ENCODE measurements at regions not wholly inside any gene's neighbourhood (a gene's known extent, or its start where the extent isn't known, plus 50 kb on each side); places are given as distances from the start of the nearest gene placed in this dataset.

DNA sequence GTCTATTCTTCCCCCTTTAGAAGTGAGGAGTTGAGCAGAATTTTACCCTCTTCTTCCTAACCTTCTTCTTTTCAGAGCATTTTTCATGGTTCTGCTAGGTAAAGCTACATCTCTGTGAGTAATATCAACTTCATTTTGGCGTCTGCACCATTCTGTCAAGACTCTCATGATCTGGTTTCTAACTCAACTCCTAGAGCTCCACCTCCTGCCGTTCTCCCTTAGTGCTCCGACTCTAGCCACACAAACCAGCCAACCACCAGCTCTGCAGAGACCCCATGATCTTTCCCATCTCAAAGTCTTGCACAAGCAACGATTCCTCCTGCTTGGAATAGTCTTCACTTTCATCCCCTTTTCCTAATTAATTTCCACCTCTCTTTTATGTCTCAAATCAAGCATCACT is 193.9 kb upstream of the TMC3 start:
- H4K20me1 ChIP-seq (ENCODE audit: insufficient read depth), result no peaks in the 10 kb centered on the region
- no peaks in the 10 kb centered on the region for H3K79me2 ChIP-seq (ENCODE audit: insufficient read depth, low read depth)
- no peak overlapping the region for H2AFZ ChIP-seq (ENCODE audit: low read depth)
- no peak overlapping the region for H3K4me3 ChIP-seq (IDR thresholded peaks at IDR 0.05; ENCODE audit: insufficient read depth, low read depth, low read length)
- TF ChIP-seq, protein P1, sequence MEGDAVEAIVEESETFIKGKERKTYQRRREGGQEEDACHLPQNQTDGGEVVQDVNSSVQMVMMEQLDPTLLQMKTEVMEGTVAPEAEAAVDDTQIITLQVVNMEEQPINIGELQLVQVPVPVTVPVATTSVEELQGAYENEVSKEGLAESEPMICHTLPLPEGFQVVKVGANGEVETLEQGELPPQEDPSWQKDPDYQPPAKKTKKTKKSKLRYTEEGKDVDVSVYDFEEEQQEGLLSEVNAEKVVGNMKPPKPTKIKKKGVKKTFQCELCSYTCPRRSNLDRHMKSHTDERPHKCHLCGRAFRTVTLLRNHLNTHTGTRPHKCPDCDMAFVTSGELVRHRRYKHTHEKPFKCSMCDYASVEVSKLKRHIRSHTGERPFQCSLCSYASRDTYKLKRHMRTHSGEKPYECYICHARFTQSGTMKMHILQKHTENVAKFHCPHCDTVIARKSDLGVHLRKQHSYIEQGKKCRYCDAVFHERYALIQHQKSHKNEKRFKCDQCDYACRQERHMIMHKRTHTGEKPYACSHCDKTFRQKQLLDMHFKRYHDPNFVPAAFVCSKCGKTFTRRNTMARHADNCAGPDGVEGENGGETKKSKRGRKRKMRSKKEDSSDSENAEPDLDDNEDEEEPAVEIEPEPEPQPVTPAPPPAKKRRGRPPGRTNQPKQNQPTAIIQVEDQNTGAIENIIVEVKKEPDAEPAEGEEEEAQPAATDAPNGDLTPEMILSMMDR (conservative IDR thresholded peaks at IDR 0.05; ENCODE audit: low read depth, low read length), result no peak
- peaks cover 2% of the 10 kb centered on the region for H3K4me1 ChIP-seq (ENCODE audit: low read depth, poor library complexity, severe bottlenecking)
- no peak overlapping the region for H3K27ac ChIP-seq
- H3K4me2 ChIP-seq, result no peak overlapping the region
- H3K36me3 ChIP-seq (ENCODE audit: insufficient read depth), result no peaks in the 10 kb centered on the region
- H3K27me3 ChIP-seq (ENCODE audit: insufficient read depth, low read depth), result no peaks in the 10 kb centered on the region
- H3K9ac ChIP-seq, result no peak overlapping the region

DNA sequence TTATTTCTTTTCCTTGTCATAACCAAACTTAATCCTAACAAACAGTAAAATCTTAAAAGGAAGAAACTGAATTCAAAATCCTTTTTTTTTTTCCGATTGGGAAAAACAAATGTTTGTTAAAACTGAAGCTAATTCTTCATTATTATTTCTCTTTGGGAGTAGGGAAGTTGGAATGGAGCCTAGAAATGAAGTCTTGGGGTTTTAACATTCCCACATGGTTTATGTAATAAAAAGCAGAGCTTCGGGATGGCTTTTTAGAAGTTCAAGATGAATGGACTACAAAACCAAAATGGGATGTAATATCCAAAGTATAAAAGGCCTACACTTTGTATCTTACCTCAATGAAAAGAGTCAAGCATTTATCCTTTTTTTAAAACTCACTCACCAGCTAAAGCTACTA is 189.0 kb upstream of the TMC3 start:
- TF ChIP-seq, protein P1 (conservative IDR thresholded peaks at IDR 0.05; ENCODE audit: low read depth, low read length), result no peak

DNA sequence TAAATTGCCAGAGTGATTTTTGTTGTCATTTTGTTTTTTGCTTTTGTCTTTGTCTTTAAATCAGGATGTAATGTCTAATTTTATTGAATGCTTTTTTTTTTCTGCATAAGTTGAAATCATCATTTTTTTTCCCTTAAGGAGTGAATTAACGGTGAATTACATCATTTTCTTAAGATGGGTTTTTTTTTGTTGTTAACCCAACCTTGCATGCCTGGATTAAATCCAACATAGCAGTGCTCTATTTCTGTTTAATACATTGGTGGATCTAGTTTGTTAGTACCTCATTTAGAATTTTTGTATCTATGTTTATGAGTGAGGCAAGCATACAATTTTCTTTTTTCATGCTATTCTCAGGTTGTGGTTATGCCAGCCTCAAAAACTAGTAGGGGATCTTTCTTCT is 186.4 kb upstream of the TMC3 start:
- Histone ChIP-seq H2AFZ (ENCODE audit: low read depth) (no peak overlapping the region), H3K9ac (no peak overlapping the region), H3K27ac (no peak overlapping the region), H4K20me1 (ENCODE audit: insufficient read depth) (no peaks in the 10 kb centered on the region), H3K4me3 (IDR thresholded peaks at IDR 0.05; ENCODE audit: insufficient read depth, low read depth, low read length) (no peak overlapping the region), H3K27me3 (ENCODE audit: insufficient read depth, low read depth) (no peaks in the 10 kb centered on the region), H3K4me1 (ENCODE audit: low read depth, poor library complexity, severe bottlenecking) (no peaks in the 10 kb centered on the region), H3K36me3 (ENCODE audit: insufficient read depth) (no peaks in the 10 kb centered on the region), H3K79me2 (ENCODE audit: insufficient read depth, low read depth) (no peaks in the 10 kb centered on the region), H3K4me2 (no peak overlapping the region)
- TF ChIP-seq, protein P1 (conservative IDR thresholded peaks at IDR 0.05; ENCODE audit: low read depth, low read length), result no peak

More for the DNA sequence above, 189.0 kb upstream of the TMC3 start:
- Histone ChIP-seq H3K4me3 (IDR thresholded peaks at IDR 0.05; ENCODE audit: insufficient read depth, low read depth, low read length) (no peak overlapping the region), H3K36me3 (ENCODE audit: insufficient read depth) (no peaks in the 10 kb centered on the region), H3K9ac (no peak overlapping the region), H3K79me2 (ENCODE audit: insufficient read depth, low read depth) (no peaks in the 10 kb centered on the region), H4K20me1 (ENCODE audit: insufficient read depth) (no peaks in the 10 kb centered on the region), H3K4me1 (ENCODE audit: low read depth, poor library complexity, severe bottlenecking) (no peaks in the 10 kb centered on the region), H2AFZ (ENCODE audit: low read depth) (no peak overlapping the region), H3K27me3 (ENCODE audit: insufficient read depth, low read depth) (no peaks in the 10 kb centered on the region), H3K27ac (no peak overlapping the region), H3K4me2 (no peak overlapping the region)

DNA sequence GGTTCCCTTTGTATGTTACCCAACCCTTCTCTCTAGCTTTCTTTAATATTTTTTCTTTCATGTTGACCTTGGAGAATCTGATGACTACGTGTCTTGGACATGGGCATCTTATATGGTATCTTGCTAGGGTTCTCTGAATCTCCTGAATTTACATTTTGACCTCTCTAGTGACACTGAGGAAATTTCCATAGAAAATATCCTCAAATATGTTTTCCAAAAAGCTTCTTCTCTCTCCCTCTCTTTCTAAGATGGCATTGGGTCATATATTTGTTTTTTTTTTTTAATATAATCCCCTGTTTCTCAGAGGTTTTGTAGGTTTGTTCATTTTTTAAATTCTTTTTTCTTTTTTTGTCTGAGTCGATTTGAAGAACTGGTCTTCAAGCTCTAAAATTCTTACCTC is 184.0 kb upstream of the TMC3 start:
- Histone ChIP-seq H3K79me2 (ENCODE audit: insufficient read depth, low read depth) (no peaks in the 10 kb centered on the region), H3K27ac (no peak overlapping the region), H3K4me1 (ENCODE audit: low read depth, poor library complexity, severe bottlenecking) (no peaks in the 10 kb centered on the region), H3K4me3 (IDR thresholded peaks at IDR 0.05; ENCODE audit: insufficient read depth, low read depth, low read length) (no peak overlapping the region), H3K4me2 (no peak overlapping the region), H3K27me3 (ENCODE audit: insufficient read depth, low read depth) (no peaks in the 10 kb centered on the region), H4K20me1 (ENCODE audit: insufficient read depth) (no peaks in the 10 kb centered on the region), H2AFZ (ENCODE audit: low read depth) (no peak overlapping the region), H3K36me3 (ENCODE audit: insufficient read depth) (no peaks in the 10 kb centered on the region), H3K9ac (no peak overlapping the region)
- TF ChIP-seq, protein P1 (conservative IDR thresholded peaks at IDR 0.05; ENCODE audit: low read depth, low read length), result no peak

All from KMS-11 (cell line).